ENCODE measurements at regions not wholly inside any gene's neighbourhood (a gene's known extent, or its start where the extent isn't known, plus 50 kb on each side); places are given as distances from the start of the nearest gene placed in this dataset.

DNA sequence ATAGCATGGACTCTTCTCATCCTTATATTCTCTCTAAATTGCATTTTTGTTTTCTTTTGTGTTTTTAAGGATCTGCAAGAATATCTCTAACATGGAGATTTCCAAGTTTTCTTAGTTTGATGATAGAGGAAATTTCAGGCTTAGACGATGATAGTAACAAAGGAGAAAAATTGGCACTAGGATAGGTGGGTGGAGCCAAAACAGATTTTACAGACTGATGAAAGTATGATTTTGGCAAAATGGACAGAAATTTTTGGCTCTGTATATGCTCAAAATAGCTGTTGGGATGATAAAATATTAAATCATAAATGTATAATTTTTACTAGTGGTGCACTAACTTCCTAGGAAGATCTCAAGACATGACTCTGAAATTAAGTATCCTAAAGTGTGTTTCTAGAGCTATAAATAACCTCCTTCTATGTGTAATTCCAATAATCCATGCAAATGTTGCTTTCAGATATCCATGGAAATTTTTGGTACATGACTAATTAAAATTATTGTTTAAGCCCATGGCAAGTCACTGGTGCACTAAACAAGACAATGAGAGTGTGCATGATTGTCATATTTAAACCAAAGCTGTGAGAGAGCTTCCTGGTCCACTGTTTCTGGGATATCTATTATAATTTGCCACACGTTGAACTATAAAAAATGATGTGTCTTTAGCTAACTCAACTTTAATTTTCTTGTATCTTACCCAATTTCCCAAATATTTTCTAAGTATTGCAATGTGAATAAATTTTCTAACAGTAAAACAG is 55.8 kb upstream of the NBEA start:
- no peak for DNase-seq
- no peak overlapping the region for H3K4me2 ChIP-seq (ENCODE audit: insufficient read depth, low read length)
- no peak for ATAC-seq (ENCODE audit: insufficient read depth, low read depth)

DNA sequence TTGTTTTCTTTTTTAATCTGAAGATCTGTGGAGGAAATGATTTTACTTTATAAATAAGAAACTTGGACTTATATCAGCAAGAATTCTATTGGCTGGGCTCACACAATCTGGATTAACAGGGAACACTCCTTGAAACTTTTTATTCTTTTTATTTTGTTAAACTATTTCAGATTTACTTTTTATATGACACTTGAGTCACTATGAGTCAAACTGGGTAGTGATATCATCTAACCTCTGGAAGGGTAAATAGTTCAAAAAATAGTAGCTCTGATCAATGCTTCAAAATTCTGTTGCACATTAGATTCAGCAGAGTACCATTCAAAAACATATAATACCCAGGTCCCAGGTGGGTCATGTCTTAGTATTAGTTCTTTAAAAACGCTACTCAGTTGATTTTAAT is 55.1 kb upstream of the NBEA start:
- no peak overlapping the region for H3K4me2 ChIP-seq (ENCODE audit: insufficient read depth, low read length)
- no peak for DNase-seq

More for the DNA sequence above, 55.8 kb upstream of the NBEA start:
- Histone ChIP-seq H2AFZ (ENCODE audit: low read depth, low read length) (no peak overlapping the region), H3K9ac (ENCODE audit: low read depth, low read length) (no peak overlapping the region), H3K4me1 (ENCODE audit: insufficient read depth, low read length) (no peaks in the 10 kb centered on the region), H3K27me3 (ENCODE audit: insufficient read depth, low read length, poor library complexity) (no peaks in the 10 kb centered on the region), H3K79me2 (ENCODE audit: insufficient read depth, low read length) (no peaks in the 10 kb centered on the region), H3K4me3 (ENCODE audit: low read depth in 1 of 2, low read length in 2 of 2) (no peak overlapping the region), H3K27ac (ENCODE audit: low read length) (no peak overlapping the region), H3K9me3 (ENCODE audit: insufficient read depth, low read length, severe bottlenecking) (no peaks in the 10 kb centered on the region), H3K36me3 (ENCODE audit: insufficient read depth, low read length) (no peaks in the 10 kb centered on the region), H4K20me1 (ENCODE audit: insufficient read depth, low read length) (no peaks in the 10 kb centered on the region)
- TF ChIP-seq, protein P1, sequence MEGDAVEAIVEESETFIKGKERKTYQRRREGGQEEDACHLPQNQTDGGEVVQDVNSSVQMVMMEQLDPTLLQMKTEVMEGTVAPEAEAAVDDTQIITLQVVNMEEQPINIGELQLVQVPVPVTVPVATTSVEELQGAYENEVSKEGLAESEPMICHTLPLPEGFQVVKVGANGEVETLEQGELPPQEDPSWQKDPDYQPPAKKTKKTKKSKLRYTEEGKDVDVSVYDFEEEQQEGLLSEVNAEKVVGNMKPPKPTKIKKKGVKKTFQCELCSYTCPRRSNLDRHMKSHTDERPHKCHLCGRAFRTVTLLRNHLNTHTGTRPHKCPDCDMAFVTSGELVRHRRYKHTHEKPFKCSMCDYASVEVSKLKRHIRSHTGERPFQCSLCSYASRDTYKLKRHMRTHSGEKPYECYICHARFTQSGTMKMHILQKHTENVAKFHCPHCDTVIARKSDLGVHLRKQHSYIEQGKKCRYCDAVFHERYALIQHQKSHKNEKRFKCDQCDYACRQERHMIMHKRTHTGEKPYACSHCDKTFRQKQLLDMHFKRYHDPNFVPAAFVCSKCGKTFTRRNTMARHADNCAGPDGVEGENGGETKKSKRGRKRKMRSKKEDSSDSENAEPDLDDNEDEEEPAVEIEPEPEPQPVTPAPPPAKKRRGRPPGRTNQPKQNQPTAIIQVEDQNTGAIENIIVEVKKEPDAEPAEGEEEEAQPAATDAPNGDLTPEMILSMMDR (IDR thresholded peaks at IDR 0.05; ENCODE audit: borderline replicate concordance, extremely low read depth, low read length, poor library complexity, severe bottlenecking) = no peak
- no peak for TF ChIP-seq EZH2 (IDR thresholded peaks at IDR 0.05; ENCODE audit: borderline replicate concordance, low read depth, low read length, severe bottlenecking)

More for the DNA sequence above, 55.1 kb upstream of the NBEA start:
- Histone ChIP-seq H3K4me1 (ENCODE audit: insufficient read depth, low read length) (no peaks in the 10 kb centered on the region), H3K4me3 (ENCODE audit: low read depth in 1 of 2, low read length in 2 of 2) (no peak overlapping the region), H2AFZ (ENCODE audit: low read depth, low read length) (no peak overlapping the region), H3K27ac (ENCODE audit: low read length) (no peak overlapping the region), H3K79me2 (ENCODE audit: insufficient read depth, low read length) (no peaks in the 10 kb centered on the region), H4K20me1 (ENCODE audit: insufficient read depth, low read length) (no peaks in the 10 kb centered on the region), H3K9ac (ENCODE audit: low read depth, low read length) (no peak overlapping the region), H3K27me3 (ENCODE audit: insufficient read depth, low read length, poor library complexity) (no peaks in the 10 kb centered on the region), H3K36me3 (ENCODE audit: insufficient read depth, low read length) (no peaks in the 10 kb centered on the region), H3K9me3 (ENCODE audit: insufficient read depth, low read length, severe bottlenecking) (no peaks in the 10 kb centered on the region)
- no peak for TF ChIP-seq EZH2 (IDR thresholded peaks at IDR 0.05; ENCODE audit: borderline replicate concordance, low read depth, low read length, severe bottlenecking)
- TF ChIP-seq, protein P1 (IDR thresholded peaks at IDR 0.05; ENCODE audit: borderline replicate concordance, extremely low read depth, low read length, poor library complexity, severe bottlenecking) = no peak
- no peak for ATAC-seq (ENCODE audit: insufficient read depth, low read depth)

Data from DND-41 (cell line).